Lower lobe of right lung (tissue), 2 donors: ENCODE measurements at regions not wholly inside any gene's neighbourhood (a gene's known extent, or its start where the extent isn't known, plus 50 kb on each side); places are given as distances from the start of the nearest gene placed in this dataset.

ENCODE experiments used
- ATAC-seq, 2 donors: fragments of 200-7000 bp; cut with Tn5 transposase; one replicate each; pipeline ENCODE4 v1.9.1; 2020 to 2022; ENCODE audit warnings: mild to moderate bottlenecking in 2 of 2, moderate library complexity in 2 of 2
- DNase-seq: peaks from one replicate; pipeline ENCODE4 v3.0.0-alpha.2; 2020
- H3K27ac ChIP-seq: fragments of 200-600 bp; one replicate; pipeline ENCODE4 v1.8.0; 2022
- H3K27me3 ChIP-seq: fragments of 200-600 bp; one replicate; pipeline ENCODE4 v1.8.0; 2022; ENCODE audit warnings: low read depth
- H3K36me3 ChIP-seq: fragments of 200-600 bp; one replicate; pipeline ENCODE4 v1.8.0; 2022; ENCODE audit warnings: mild to moderate bottlenecking
- H3K4me1 ChIP-seq: fragments of 200-600 bp; one replicate; pipeline ENCODE4 v1.8.0; 2022
- H3K4me3 ChIP-seq: fragments of 200-600 bp; one replicate; pipeline ENCODE4 v1.8.0; 2022; ENCODE audit warnings: mild to moderate bottlenecking
- H3K9me3 ChIP-seq: fragments of 200-600 bp; one replicate; pipeline ENCODE4 v1.8.0; 2022
- CTCF ChIP-seq: fragments of 200-600 bp; IDR thresholded peaks from one replicate; pipeline ENCODE4 v1.8.0; 2022; ENCODE audit warnings: antibody characterized with exemption, mild to moderate bottlenecking
- intact Hi-C: fragments of 100-400 bp; cut with DNase I; formaldehyde crosslinking; loops from one replicate; pipeline ENCODE4 v1.11.0; 2022
- donor health status: DM: no; HTN: yes; CAD: no; lungs with severe emphysema.

DNA sequence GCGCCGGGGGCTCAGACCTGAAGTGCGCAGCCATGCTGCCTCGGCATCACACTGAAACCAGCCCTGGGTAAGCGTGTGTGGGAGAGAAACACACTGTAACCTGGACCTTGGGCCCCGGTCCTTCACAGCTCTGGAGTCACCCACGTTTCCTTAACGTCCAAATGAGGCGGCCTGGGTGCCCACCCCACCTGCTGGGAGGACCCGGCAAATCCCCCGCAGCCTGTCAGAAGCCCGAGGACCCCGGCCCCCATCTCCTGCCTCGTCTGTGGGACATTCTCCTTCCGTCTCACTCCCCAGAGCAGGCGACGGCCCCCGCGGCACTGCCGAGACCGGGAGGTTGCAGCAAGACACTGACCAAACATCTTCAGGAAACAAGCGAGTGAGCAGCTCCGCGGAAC lies 66.5 kb upstream of the GALNT9 start:
- intact Hi-C loops: no loop called here
- no peak overlapping the region for H3K27ac ChIP-seq
- DNase-seq (peak; percentile 43), ATAC-seq (no peak)
- H3K4me3 ChIP-seq: no peak overlapping the region
- no peaks in the 10 kb centered on the region for H3K36me3 ChIP-seq
- no peak for TF ChIP-seq CTCF
- H3K27me3 ChIP-seq: peaks cover 38% of the 10 kb centered on the region
- H3K9me3 ChIP-seq: no peaks in the 10 kb centered on the region
- no peaks in the 10 kb centered on the region for H3K4me1 ChIP-seq

- intact Hi-C loops: no loop called here
- H3K27me3 ChIP-seq: peaks cover 33% of the 10 kb centered on the region
- no peaks in the 10 kb centered on the region for H3K9me3 ChIP-seq
- no peak for DNase-seq
- H3K4me3 ChIP-seq: no peak overlapping the region
- H3K36me3 ChIP-seq: no peaks in the 10 kb centered on the region
- no peak for TF ChIP-seq CTCF
- no peaks in the 10 kb centered on the region for H3K4me1 ChIP-seq
- no peak overlapping the region for H3K27ac ChIP-seq
- no peak for ATAC-seq
These were observed 66.0 kb upstream of the GALNT9 start for GRCh38 chr12:132395192-132395907.

- Histone ChIP-seq H3K4me3 (no peak overlapping the region), H3K4me1 (no peaks in the 10 kb centered on the region), H3K9me3 (no peaks in the 10 kb centered on the region), H3K27ac (no peak overlapping the region), H3K27me3 (peaks cover 22% of the 10 kb centered on the region), H3K36me3 (no peaks in the 10 kb centered on the region)
- TF ChIP-seq CTCF: no peak
- intact Hi-C loops: no loop called here
- DNase-seq (no peak), ATAC-seq (peak in 1 of 2 donors; percentile 18)
These were observed 64.9 kb upstream of the GALNT9 start for GRCh38 chr12:132393991-132394949.

DNA sequence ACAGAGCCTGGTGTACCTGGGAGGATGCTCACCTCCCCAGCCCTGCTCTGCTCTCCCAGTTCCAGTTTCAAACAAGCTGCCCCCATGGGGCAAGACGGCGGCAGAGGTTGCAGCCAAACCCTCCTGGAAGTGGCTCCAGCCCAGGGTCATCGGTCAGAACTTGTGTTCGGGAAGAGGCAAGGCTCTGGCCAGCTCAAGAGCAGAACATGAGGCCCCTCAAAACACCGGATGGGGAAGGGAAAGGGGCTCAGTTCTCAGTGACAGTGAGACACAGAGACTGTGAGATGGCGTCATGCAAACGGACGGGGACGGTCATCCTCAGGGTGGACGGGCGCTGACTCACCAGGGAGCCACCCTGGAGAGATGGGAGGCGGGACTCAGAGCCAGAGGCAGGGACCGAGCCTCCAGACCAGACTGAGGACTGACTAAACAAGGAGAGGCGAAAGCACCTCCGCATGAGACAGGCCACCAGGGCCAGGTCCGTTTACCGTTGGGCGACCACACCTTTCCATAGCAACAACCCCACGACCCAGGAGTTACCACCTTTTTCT lies 63.9 kb upstream of the GALNT9 start:
- Histone ChIP-seq H3K27me3 (peaks cover 17% of the 10 kb centered on the region), H3K36me3 (no peaks in the 10 kb centered on the region), H3K4me1 (no peaks in the 10 kb centered on the region), H3K9me3 (no peaks in the 10 kb centered on the region), H3K4me3 (no peak overlapping the region), H3K27ac (no peak overlapping the region)
- DNase-seq: no peak
- ATAC-seq: no peak
- TF ChIP-seq CTCF: no peak
- intact Hi-C loops: no loop called here

GRCh38 chr12:132392389-132393244 lies 63.2 kb upstream of the GALNT9 start:
- Histone ChIP-seq H3K36me3 (no peaks in the 10 kb centered on the region), H3K9me3 (no peaks in the 10 kb centered on the region), H3K4me3 (no peak overlapping the region), H3K27me3 (peaks cover 14% of the 10 kb centered on the region), H3K4me1 (no peaks in the 10 kb centered on the region), H3K27ac (no peak overlapping the region)
- ATAC-seq (no peak), DNase-seq (no peak)
- intact Hi-C loops: no loop called here
- no peak for TF ChIP-seq CTCF
